Astrocyte of the cerebellum (primary cell): ENCODE measurements at regions not wholly inside any gene's neighbourhood (a gene's known extent, or its start where the extent isn't known, plus 50 kb on each side); places are given as distances from the start of the nearest gene placed in this dataset.

Experiments
- DNase-seq: peaks from one replicate; pipeline ENCODE4 v3.0.0-alpha.2; 2011; ENCODE audit warnings: low read depth
- H3K4me3 ChIP-seq: 2 replicates; pipeline ENCODE4 v1.5.1; 2011; ENCODE audit warnings: mild to moderate bottlenecking, low read depth, low read length, moderate library complexity
- in situ Hi-C: cut with HindIII; loops from 2 replicates; pipeline ENCODE4 v1.10.0; 2017; ENCODE audit warnings: low sequenced_read_pairs
- TF ChIP-seq, protein P1 (sequence below): IDR thresholded peaks from 2 replicates; pipeline ENCODE4 v1.5.1; 2012; ENCODE audit warnings: low read length, low read depth, moderate library complexity, mild to moderate bottlenecking; ENCODE audit errors: missing control alignments

DNA sequence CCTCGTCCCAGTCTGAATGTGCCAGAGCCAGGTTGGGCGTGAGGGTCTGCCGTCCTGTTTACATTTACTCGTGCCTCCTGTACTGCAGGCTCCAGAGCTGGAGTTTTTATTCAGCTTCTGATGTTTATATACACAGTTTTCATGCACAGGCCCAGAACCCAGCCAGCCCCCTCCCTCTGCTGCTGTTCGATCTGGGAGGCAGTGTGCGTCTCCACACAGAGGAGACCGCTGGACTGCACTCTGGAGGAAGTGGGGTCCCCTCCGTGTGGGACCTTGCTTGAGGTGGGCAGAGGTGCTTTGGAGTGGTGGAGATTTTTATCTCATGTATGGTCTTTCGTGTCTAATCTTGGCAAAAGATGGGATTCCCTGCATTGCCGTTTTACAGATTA lies 90.6 kb downstream of the GLI2 start:
- DNase-seq: no peak
- in situ Hi-C loops: loop anchor here (5.0 kb wide), 1 partner anchor 49 kb away; no protein-coding TSS in a partner anchor
- no peak overlapping the region for H3K4me3 ChIP-seq
- TF ChIP-seq, protein P1, sequence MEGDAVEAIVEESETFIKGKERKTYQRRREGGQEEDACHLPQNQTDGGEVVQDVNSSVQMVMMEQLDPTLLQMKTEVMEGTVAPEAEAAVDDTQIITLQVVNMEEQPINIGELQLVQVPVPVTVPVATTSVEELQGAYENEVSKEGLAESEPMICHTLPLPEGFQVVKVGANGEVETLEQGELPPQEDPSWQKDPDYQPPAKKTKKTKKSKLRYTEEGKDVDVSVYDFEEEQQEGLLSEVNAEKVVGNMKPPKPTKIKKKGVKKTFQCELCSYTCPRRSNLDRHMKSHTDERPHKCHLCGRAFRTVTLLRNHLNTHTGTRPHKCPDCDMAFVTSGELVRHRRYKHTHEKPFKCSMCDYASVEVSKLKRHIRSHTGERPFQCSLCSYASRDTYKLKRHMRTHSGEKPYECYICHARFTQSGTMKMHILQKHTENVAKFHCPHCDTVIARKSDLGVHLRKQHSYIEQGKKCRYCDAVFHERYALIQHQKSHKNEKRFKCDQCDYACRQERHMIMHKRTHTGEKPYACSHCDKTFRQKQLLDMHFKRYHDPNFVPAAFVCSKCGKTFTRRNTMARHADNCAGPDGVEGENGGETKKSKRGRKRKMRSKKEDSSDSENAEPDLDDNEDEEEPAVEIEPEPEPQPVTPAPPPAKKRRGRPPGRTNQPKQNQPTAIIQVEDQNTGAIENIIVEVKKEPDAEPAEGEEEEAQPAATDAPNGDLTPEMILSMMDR: no peak

DNA sequence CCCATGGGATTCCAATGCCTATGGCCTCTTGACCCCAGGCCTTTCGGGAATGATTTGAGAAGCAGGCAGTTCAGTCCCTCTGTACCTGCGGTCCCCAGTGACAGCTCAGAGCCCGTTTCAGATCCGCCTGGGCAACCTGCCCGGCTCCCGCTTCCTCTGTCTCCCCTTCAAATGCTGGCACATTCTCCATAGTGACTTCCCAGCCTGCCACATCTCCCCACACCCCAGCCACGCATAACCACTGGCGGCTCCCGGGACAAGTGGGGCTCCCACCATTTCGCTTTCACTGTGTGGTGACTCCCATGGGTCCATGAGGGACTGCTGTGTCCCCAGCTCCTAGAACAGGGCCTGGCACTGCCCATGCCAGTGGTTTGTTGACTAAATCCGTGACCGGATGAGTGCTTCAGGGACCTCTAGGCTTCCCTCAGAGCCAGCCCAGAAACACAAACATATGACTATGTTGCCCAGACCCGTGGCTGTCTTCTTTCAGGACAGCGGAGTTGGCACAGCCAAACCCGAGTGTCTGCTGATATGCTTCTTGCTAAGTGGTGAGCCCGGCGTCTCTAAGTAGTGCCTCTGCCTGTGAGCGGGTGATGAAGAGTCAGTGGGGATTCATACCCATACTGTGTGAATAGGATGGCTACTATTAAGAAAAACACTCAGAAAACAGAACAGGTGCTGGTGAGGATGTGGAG lies 91.2 kb downstream of the GLI2 start:
- no peak for DNase-seq
- in situ Hi-C loops: loop anchor here (5.0 kb wide), 1 partner anchor 50 kb away; no protein-coding TSS in a partner anchor
- TF ChIP-seq, protein P1: no peak
- H3K4me3 ChIP-seq: no peak overlapping the region

DNA sequence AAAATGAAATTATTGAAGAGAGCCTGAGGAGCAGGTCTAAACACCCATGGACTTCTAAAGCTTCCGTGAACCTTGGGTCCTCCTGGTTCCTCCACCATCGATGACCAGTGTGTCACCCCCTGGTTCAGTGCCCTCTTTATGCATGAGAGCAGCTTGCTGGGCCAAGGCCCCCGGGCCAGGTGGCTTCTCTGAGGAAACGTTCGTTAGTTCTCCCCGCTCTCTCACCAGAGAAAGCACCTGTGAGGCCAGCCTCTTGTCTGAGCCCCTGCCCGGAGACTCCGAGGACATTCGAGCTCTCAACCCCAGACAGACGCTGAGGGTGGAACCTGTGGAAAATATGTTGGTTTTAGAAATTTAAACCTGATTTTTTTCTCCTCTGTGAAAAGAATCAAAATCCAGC lies 92.4 kb downstream of the GLI2 start:
- no peak for DNase-seq
- in situ Hi-C loops: loop anchor here (5.0 kb wide), 1 partner anchor 51 kb away; no protein-coding TSS in a partner anchor
- TF ChIP-seq, protein P1: no peak
- H3K4me3 ChIP-seq: no peak overlapping the region

DNA sequence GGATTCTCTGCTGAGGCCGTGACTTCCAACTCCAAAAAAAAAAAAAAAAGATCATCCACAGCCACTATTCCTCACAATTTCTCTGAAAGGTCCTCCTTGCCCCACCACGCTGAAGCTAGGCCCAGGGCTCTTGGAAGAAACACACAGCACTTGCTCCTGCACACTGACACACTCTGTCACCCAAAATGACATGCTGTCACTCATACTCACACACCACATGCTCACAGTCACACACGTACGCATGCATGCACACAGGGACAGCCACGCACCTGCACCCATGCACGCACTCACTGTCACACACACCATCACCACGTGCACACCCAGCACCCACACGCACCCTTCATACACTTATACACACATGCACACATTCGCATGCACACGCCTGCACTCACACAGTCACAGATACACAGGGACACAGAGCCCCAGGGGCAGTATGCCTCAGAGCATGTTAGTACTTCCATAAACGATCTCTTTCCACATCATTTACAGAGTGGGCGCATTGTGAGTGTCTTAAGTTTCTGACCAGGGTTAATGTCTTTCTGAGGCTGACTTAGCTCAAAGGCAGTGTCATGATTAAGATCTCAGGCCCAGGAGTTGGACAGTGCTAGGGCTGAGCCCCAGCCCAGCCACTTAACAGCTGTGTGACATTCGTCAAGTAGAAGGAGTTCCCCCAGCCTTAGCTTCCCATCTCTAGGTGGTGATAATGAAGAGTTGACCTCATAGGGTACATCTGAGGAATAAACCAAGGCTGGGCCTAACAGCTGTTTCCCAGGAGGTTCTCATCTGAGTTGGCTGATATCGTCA lies 93.4 kb downstream of the GLI2 start:
- TF ChIP-seq, protein P1: no peak
- in situ Hi-C loops: loop anchor here (5.0 kb wide), 1 partner anchor 52 kb away; no protein-coding TSS in a partner anchor
- no peak overlapping the region for H3K4me3 ChIP-seq
- DNase-seq: no peak

DNA sequence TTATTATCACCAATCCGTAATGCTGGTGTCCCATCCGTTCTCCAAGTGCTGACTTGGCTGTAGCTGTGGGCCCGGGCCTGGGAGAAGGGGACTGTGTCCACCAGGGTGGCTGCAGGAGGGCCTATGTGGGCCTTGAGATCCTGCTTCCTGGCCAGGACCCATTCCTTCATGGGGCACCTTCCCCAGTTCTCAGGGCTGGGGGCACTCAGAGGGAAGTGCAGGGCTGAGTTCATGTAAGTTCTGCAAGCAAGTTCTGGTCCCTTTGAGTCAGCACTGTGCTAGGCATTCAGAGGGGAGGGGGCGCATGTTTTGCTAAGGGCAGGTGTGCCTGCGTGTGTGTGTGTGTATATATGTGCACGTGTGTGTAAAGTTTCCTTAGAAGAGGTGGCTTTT lies 94.0 kb downstream of the GLI2 start:
- in situ Hi-C loops: loop anchor here (5.0 kb wide), 1 partner anchor 52 kb away; no protein-coding TSS in a partner anchor
- TF ChIP-seq, protein P1: no peak

DNA sequence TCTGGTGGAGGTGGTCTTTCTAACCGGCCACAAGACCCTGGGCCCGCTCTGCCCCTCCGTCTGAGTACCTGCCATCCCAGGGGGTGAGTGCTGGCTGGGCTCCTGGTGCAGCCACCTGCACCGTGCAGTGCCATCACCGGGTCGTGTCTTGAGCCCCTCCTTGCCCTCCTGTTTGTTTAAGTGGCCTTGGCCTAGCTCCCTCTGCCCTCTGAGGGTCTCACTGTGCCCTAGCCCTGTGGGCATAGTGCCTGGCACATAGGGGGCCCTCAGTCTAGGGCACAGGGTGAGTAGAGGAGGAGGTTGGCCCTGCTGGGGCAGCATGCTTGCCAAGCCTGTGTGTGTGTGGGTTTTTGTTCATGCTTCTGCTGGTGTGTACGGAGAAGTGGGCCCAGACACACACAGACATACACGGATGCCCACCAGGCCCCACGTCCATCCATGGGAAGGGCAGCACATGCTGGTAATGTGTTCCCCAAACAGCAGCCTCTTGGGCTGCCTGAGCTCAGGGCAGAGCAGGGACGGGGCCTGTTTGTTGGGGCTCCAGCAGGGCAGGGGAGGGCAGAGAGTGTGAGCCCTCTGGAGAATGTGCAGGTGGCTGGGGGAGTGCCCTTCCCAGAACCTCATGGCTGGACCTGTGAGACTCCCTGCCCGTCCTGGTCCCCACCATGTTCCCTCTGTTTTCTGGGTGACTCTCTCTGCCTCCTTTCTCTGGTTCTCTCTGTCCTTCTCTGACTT lies 94.6 kb downstream of the GLI2 start:
- in situ Hi-C loops: no loop called here
- TF ChIP-seq, protein P1: no peak
- H3K4me3 ChIP-seq: no peak overlapping the region
- DNase-seq: no peak

More for the DNA sequence above, 94.0 kb downstream of the GLI2 start:
- H3K4me3 ChIP-seq: no peak overlapping the region
- DNase-seq: no peak
